Stimulated activated CD4-positive, alpha-beta T cell treated with anti-CD3 and anti-CD28 coated beads, TNF-alpha, amount 100 ng/mL, for 1 hour (primary cell): ENCODE measurements at regions not wholly inside any gene's neighbourhood (a gene's known extent, or its start where the extent isn't known, plus 50 kb on each side); places are given as distances from the start of the nearest gene placed in this dataset.
"Not testable (repeated sequence)": the region's sequence is repeated elsewhere in the genome, so short reads cannot be mapped to it uniquely, and the experiment has no call there.

Experiments
- DNase-seq, 3 donors: peaks; one replicate each; pipeline ENCODE4 v3.0.0-alpha.2; 2020; ENCODE audit warnings: low read depth in 3 of 3, low spot score in 1 of 3

DNA sequence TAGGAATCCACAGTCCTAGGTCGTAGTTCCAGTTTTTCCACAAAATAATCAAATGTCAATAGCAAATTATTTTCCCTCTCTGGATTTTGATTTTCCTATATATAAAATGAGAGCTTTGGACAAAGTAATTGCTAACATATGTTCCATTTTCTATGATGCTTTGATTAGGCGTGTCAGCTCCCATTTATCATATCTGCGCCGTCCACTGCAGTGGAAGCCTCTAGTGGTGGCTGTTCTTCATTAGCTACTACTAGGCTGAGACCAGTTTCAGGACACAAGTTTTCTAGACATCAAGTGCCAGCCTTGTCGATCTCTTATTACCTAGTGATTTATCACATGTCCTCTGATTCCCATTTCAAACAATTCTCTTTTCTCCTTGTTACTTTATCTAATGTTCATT is 271.5 kb downstream of the TUSC7 start:
- no peak for DNase-seq

DNA sequence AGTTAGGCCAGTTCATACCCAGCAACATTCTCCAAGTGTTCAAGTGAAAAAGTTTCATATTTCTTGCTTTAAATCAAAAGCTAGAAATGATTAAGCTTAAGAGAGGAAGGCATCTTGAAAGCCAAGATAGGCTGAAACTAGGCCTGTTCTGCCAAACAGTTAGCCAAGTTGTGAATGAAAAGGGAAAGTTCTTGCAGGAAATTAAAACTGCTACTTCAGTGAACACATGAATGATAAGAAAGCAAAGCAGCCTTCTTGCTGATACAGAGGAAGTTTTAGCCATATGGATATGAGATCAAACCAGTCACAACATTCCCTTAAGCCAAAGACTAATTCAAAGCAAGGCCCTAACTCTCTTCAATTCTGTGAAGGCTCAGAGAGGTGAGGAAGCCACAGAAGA is 274.7 kb downstream of the TUSC7 start:
- no peak for DNase-seq

DNA sequence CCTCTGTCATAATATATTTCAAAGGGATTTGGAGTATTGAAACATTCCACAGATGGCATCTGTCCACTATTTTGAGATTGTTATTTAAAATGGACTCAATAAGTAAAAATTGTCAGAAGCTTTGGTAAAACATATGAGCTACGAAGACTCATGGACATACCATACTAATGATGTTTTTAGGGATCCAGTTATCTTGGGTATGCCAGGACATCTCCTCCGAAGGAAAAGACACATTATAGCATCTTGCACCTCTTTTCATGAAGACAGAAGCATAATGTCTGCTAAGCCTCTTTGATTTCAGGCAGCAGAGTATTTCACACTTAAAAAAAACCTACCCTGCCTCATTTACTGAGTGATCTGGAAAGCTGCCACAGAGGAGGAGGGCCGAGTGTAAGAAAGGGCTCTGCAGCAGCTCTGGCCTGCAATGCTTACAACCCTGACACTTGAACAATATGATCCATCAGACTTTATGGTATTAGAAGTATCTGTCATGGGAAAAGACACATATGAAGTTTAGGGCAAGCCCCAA is 284.8 kb downstream of the TUSC7 start:
- DNase-seq, result no peak

DNA sequence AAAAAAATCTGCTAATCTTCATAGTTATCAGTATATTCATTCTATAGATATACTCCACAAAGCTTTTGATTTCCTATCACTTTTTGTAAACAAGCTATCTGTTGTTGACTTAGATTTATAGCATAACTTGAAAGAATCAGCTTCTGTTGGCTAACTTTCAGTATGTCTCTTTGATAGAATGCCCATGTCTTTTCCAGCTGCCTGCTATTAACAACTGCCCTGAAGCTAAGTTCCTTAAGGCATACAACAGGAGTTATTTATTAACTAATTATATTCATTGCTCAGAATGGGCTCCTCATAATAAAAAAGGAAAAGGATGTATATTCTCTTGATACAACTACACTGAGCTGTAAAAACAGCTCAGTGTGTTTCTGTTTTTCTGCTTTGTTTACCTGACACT is 293.9 kb downstream of the TUSC7 start:
- no peak for DNase-seq

DNA sequence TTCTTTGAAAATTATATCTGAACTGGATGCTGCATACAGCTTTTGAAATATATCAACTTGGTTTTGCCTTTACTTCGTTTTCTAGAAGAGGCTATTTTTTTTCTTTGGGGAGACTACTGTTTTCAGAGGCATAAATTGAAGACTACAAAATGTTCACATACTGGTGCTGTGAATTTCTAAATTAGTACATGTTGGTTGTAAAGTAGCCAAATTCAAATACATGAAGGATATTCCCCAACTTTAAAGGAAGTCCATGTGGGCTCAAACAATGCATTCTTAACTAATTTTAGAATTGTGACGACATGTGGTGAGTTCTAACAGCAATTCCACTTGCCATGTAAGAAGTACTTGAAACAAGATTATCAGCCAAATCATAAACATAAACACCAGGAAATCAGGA is 295.7 kb downstream of the TUSC7 start:
- DNase-seq, result no peak

DNA sequence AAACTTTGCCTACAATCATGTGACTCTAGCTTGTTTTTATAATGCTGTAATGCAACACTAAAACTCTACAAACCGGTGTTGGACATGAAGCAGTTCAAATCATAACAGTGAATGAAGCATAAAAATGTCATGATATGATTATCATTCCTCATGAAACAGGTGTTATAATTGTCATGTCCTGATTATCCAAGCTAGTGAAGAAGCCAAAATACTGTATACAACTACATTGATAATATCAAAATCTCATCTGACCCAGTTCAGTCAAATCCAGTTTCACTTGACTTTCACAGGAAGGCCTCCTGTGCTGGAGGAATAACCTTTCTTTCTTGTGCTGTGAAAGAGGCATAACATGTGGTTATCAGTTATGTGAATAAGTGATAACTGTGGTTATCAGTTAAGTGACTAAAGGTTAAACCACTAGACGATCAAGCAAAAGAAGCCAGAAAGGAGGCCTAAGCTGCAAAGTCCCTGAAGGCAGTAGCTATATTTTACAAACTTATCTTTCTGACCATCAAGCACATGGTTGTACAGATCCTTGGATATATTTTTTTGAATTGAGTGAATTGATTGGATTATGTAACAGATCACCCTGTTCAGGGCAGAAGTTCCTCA is 296.4 kb downstream of the TUSC7 start:
- no peak for DNase-seq

DNA sequence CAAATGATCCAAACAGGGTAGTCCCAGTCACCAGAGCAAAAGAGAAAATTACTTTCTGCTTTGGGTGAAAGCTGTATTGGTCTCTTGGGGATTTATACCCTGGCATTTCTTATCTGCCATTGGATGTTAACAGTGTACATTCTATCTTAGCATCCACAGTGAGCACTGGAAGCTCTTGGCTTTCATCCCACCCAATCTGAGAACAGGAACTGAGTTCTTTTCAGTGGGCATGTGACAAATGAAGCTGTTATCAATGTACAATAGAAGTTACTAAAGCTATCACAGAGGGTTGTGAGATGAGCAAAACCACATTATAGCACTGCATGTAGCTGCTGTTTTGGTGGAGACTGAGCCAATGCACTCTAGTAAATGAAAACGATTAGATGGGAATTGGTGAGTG is 300.7 kb downstream of the TUSC7 start:
- DNase-seq, result no peak

DNA sequence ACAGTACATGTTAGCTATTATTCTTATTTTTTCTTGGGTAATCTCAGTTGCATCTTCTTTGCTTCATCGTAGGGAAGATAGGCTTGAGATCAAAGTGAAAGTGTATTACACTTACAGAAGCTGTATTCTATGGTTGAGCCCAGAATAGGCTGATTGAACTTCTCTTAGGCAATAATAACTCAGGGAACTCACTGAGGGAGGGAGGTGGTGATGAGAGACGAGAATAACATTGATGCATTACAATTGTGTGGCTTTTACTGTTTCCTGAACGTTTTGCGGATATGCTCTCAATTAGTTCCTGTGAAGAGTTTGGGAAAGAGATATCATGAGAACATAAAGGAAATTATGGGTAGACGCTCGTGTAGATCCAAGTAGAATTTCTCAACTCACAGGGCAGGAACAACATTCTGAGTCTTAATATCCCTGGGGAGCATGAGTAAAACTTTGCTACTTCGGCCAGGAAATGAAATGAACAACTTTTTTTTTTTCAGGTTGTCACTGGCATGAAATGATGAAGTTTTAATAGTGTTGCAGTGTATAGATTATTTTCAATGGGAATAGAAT is 302.2 kb downstream of the TUSC7 start:
- no peak for DNase-seq

DNA sequence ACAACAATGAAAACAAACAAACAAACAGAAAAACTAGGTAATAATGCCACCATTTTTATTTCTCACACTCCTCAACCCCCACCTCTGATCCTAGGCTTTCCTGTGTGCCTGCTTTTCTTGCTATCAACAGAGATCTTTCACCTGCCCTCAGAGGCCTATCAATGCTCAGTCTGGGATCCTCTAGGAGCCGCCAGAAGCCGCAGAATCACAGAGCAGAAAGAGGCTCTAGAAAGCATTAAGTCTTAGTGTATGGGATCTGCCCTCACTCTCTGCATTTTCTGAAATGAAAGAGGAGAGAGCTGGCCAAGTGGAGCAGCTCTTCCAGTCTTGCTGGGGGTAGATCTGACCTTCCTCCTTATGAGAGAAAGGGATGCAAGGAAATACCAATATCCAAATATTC is 306.8 kb downstream of the TUSC7 start:
- DNase-seq, result no peak

DNA sequence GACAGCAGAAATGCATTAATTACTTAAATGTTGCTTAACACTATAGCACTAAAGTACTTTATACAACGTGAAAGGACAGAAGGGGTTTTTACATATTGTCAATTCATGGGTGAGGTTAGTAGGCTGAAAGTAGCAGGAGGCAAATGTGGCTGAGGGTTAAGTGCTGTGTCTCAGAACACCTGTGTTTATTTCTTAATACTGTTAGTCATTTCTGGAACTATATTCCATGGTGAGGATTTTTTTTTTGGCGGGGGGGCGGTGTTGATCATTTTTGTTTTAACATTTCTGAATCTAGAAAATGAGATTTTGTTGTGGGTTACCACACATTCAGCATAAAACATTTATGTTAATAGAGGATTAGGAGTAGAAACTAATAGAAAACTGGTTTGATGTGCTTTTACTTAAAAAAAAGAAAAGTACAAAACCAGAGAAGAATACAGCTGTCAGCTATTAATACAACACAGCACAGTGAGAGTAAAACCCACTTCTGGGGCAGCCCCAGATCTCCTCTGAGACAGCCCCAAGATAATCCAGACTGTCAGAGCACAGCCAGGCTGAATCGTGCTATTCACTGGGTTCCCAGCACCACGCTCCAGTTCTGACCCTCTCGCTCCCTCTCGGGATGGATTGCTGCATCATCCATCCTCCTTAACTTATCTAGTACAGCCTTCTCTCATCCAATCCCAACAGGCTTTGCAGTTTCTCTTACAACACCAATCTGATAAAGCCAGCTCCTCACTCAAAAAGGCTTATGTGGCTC is 307.7 kb downstream of the TUSC7 start:
- no peak for DNase-seq

DNA sequence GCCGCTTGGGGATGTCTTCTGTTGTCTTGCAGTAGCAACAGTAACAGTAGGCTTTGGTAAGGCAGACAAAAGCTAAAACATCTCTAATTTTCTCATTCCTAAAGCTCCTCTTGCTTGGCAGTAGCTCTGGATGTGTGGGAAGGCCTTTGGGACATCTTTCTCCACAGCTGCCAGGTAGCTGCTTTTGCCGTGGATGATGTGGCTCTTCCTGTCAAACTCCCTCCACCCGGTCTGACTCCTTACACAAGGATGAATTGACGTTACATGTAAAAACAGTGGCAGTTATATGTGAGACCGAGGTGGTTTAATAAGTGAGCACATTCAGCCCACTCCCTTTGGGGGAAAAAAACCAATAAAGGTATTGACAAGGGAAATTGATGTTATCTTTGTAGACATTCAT is 309.1 kb downstream of the TUSC7 start:
- DNase-seq, result no peak

DNA sequence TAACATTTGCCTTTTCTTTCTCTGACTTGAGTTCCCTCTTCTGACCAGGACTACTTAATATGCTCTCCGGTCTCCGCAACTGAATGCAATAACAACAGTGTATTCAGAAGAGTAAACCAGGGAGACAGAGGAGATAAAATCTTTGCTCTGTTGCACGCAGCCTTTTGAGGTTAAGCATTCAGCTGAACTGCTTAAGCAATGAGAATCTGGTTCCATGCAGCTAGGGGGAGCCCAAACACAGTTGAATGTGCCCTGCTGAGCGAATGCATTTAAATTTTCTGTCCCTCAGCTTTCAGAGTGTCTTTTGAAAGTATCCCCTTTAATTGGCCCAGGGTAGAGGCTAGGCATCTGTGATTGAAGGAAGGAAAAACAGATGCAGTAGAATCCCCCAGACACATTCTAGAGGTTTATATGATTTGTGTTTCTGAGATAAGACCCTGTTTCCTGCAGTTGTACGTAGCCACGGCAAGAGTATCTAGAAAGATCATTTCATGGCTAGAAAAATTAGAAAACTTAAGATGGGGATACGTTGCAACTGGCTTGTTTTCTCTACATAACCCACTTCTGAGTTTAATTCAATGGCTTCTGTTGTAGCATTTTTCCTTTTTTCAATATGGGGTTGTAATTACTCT is 309.6 kb downstream of the TUSC7 start:
- DNase-seq, result no peak

DNA sequence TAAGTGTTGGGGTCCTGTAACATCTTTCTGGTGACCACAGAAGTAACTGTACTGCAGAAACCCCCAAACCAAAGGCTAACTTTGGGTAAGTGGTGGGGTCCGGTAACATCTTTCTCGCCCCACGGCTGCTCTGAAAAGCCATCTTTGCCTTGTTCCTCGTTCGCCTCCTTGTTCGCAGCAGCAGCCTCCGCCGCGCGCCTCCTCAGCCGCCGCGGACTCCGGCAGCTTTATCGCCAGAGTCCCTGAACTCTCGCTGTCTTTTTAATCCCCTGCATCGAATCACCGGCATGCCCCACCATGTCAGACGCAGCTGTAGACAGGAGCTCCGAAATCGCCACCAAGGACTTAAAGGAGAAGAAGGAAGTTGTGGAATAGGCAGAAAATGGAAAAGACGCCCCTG is 316.8 kb downstream of the TUSC7 start:
- DNase-seq, result no peak

DNA sequence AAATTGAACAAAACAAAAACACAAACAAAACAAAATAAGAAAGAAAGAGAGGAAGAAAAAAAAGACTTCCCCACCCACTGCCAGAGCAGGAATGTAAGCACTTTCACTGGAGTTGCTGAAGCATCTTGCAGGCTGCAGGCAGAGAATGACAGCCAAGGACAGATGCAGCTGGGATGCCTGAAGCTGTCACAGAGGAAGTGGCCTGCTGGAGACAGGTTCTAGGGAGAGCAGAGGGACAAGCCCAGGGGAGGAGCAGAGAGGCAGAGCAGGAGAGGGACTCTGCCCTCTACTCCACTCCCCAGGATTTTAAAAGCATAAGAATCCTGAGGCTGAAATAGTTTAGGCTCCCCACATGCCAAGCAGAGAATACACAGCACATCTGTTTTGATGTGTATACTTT is 326.2 kb downstream of the TUSC7 start:
- DNase-seq, result no peak

DNA sequence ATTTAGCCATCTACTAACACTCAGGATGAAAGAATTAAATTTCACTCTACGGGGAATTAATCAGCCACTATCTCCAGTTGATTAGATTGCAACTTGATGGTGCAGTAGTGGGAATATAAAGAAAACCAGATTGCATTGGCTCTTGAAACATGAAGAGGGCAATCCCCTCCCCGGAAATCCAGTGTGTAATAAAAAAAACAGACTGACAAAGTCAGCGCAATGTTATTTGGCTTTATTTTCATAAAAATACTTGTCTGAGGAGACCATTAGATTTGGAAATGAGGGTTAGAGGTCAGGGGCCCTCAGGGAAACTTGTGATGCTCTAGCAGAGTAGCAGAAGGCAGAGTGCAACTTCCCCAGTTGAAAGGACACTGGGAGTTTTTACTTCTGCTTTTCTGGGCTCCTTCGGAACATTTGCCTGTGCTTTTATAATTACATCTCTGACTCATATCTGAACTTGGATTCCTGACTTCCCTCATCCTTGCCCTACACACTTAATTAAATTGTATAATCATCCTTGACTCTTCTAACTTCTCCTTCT is 326.8 kb downstream of the TUSC7 start:
- no peak for DNase-seq

DNA sequence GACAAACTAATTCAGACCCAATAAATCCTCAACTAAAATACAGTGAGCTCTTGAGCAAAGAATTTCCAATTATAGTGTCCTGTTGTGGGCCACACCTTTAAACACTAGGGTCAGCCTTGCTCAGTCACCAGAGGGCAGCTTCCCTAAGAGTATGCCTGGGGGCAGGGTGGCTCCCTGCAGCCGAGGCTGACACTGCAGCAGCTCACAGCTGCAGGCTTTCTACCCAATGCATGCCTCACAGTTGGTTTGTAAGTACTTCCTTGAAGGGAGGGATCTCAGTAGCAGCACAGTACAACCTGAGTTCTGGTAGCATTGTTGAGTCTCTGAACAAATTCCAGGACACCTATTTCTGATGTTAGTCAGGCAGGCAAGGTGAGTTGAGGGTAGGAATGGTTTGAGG is 335.6 kb downstream of the TUSC7 start:
- no peak for DNase-seq

DNA sequence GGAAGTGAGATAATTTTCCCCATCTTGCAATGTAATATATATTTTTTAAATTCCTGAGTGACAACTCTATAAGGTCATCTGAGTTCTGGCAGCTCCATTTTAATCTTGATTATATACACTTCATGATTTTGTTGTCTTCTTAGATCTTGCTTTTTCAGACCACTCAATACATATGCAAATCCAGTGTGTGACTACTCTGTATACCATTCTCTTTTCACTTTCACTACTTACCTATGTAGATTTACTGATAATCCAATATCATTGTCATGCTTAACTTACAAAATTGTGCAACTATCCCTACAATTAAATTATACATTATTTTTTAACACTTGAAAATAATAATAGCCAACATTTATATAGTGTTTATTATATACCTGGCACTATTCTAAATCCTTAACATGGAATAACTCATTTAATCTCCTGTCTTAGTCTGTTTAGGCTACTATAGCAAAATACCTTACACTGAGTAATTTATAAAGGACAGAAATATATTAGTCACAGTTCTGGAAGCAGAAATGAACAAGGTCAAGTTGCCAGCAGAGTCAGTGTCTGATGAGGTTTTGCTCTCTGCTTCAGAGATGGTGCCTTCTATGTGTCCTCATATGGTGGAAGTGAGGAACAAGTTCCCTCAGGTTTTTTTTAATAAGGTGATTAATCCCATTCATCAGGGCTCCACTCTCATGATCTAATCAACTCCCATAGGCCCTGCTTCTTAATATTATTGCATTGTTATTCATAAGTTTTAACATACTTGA is 338.5 kb downstream of the TUSC7 start:
- no peak for DNase-seq

DNA sequence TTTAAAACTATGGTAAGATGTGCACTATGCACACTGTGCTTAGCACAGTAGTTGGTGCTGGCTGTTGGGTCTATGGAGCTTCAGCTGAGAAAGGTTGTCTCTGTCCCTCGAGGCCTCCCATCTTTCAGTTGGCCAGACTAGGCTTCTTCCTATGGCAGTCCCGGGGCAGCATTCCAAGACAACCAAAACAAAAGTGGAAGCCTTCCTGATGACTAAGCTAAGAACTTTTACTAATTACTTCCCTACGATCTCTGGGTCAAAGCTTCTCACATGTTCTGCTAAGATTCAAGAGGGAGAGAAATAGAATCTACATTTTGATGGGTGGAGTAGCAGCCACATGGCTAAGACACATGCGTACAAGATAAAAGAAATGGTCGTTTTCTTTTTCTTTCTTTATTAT is 342.8 kb downstream of the TUSC7 start:
- no peak for DNase-seq

DNA sequence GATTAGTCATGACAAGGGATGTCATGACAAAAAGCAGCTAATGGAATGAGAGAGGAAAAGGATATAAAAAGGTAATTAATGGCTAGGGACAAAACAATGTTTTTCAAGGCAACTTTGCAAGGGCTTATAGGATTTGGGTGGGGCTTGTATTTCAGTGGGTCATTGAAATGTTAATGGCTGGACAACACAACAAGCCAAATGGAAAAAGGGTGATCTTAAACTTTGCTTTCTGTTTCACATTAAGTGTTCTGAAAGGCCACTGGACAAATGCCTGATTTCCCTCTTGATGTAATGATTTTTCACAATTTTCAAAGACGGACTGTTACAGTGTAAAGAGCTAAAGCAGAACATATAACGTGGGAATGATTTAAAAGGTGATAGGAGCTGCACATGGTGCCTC is 345.0 kb downstream of the TUSC7 start:
- no peak for DNase-seq

DNA sequence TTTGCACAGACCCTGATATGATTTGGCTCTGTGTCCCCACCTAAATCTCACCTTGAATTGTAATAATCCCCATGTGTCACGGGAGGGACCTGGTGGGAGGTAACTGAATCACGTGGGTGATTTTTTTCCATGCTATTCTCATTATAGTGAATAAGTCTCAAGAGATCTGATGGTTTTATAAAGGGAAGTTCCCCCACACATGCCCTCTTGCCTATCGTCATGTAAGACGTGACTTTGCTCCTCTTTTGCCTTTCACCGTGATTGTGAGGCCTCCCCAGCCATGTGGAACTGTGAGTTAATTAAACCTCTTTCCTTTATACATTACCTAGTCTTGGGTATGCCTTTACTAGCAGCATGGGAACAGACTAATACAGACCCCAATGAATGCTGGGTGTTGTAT is 347.4 kb downstream of the TUSC7 start:
- DNase-seq, result not testable (repeated sequence)
